Fibroblast of the aortic adventitia (primary cell): ENCODE measurements at regions not wholly inside any gene's neighbourhood (a gene's known extent, or its start where the extent isn't known, plus 50 kb on each side); places are given as distances from the start of the nearest gene placed in this dataset.
A peak's percentile ranks its signal among the peaks of the same experiment; 100 is the strongest.
"Not testable (repeated sequence)": the region's sequence is repeated elsewhere in the genome, so short reads cannot be mapped to it uniquely, and the experiment has no call there.

Source experiments
- DNase-seq: peaks from one replicate; pipeline ENCODE4 v3.0.0-alpha.2; 2010; ENCODE audit warnings: low read depth
- H3K4me3 ChIP-seq: 2 replicates; pipeline ENCODE4 v1.5.1; 2011; ENCODE audit warnings: low read depth, mild to moderate bottlenecking, control low read depth, low read length, moderate library complexity
- TF ChIP-seq, protein P1 (sequence below): IDR thresholded peaks from 2 replicates; pipeline ENCODE4 v1.5.1; 2011; ENCODE audit warnings: mild to moderate bottlenecking, low read length, control low read depth, inconsistent platforms; ENCODE audit not compliant: insufficient read depth

DNA sequence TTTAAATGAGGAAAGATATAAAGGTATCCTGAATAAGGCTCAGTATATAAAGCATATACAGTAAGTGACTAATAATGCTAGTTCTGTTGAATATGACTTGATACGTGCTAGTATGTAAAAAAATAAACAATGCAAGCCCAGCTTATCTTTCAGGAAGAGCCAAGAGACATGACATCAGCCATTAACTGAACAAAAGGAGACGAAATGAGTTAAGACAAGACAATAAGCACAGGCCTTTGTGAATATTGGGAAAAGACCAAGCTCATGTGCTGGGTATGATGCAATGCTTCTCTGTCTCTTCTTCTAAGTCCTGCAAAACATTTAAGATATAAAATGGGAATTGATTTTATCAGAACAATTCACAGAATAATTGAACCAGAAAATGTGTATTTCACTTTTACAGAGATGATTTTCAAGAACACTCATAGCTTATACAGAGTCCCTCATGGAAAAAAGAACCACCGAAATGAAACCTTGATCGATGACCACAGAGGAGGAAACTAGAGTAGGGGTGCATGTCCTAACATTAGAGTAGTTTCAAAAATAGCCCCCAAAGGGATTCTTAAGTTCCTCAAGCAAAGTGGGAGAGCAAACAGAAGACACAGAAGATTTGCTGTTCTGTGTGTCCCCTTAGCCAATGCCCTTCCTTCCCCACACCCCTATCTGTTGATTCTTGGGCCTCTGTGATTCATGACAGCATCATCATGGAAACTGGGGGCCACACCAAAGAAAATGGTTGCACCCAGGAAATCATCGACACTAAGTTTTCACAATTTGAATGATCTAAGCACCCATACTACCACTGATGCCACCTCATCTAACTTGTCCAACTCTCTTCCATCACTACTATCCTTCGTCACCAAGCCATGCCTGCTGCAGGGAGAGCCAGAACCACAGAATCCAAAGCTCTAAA lies 68.0 kb upstream of the CRIM1 start:
- peak; percentile 78 for DNase-seq
- TF ChIP-seq, protein P1, sequence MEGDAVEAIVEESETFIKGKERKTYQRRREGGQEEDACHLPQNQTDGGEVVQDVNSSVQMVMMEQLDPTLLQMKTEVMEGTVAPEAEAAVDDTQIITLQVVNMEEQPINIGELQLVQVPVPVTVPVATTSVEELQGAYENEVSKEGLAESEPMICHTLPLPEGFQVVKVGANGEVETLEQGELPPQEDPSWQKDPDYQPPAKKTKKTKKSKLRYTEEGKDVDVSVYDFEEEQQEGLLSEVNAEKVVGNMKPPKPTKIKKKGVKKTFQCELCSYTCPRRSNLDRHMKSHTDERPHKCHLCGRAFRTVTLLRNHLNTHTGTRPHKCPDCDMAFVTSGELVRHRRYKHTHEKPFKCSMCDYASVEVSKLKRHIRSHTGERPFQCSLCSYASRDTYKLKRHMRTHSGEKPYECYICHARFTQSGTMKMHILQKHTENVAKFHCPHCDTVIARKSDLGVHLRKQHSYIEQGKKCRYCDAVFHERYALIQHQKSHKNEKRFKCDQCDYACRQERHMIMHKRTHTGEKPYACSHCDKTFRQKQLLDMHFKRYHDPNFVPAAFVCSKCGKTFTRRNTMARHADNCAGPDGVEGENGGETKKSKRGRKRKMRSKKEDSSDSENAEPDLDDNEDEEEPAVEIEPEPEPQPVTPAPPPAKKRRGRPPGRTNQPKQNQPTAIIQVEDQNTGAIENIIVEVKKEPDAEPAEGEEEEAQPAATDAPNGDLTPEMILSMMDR = no peak
- no peak overlapping the region for H3K4me3 ChIP-seq

DNA sequence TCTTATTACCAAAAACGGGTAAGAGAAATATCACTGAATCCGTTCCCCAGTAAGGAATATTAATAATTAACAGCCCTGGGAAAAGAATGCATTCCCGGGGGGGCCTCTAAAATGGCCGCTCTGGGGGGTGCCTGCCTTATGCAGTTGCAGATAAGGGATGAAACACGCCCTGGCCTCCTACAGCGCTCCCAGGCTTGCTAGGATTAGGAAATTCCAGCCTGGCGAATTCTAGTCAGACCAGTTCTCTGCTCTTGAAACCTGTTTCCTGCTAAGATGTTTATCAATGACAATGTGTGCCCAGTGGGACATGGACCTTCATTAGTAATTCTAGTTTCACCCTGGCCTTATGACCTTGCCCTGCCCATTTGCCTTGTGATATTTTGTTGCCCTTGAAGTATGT lies 76.1 kb upstream of the CRIM1 start:
- H3K4me3 ChIP-seq, DNase-seq: not testable (repeated sequence)

DNA sequence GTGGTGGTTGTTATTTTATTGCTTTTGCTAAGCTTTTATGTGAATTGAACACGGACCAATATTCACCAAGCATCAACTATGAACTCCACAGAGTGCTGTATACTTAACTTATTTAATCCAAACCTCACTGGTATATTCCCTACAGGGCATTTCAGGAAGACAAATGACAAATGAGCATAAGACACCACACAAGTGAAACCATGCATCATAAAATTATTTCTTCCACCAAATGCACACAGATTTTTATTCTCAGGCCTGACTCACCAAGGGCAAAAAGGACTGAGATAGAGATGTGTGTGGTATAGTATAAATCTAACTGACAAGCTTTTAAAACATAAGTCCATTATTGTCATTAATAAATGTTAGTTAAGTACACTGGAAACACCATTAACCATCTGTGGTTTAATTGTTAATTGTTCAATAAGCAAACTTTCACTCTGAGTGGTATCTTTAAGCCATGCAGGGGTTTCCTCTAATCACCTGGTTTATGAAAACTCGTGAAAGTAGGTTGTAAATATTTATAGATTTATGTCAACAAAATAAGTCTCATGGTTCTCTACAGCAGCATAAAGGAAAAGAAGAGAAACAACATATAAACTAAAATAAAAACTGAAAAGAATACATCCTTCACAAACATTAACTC lies 77.6 kb upstream of the CRIM1 start:
- no peak overlapping the region for H3K4me3 ChIP-seq
- DNase-seq = no peak

DNA sequence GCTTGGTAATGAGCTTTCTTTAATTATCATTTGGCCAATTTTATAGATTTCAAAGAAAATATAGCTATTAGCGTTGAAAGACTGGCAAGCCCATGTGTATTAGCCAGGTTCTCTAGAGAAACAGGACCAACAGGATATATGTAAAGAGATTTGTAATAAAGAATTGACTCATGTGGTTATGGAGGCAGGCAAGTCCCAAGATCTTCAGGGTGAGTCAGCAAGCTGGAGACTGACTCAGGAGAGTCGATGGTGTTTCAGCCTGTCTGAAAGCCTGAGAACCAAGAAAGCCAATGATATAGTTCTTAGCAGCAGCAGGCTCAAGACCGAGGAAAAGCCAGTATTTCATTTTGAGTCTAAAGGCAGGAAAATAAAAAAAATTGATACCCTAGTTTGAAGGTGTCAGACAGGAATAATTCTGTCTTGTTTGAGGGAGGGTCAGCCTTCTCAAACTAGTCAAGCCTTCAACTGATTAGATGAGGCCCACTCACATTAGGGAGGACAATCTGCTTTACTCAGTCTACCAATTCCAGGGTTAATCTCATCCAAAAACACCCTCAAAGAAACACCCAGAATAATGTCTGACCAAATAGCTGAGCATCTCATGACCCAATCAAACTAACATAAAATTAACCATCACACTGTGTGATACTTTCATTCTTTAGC lies 78.3 kb upstream of the CRIM1 start:
- H3K4me3 ChIP-seq = no peak overlapping the region
- DNase-seq = peak; percentile 67
- TF ChIP-seq, protein P1 = no peak

More for the DNA sequence above, 77.6 kb upstream of the CRIM1 start:
- TF ChIP-seq, protein P1 = no peak

DNA sequence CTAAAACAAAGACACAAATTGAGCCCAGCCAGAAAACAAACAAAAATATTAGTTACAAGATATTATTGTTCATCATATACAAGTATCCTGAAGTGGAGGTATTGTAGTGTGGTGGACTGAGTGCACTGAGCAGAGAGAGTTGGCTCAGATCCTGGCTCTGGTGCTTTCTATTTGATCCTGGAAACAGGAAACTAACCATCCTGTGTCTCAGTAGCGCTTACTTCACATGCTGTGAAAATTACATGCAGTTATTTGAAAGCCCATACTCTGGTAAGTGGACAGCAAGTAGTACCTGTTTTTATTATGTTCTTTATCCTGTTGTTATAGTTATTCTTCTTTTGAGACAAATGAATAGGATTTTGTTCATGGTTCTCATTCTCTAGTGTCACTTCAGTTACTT lies 84.3 kb upstream of the CRIM1 start:
- DNase-seq = no peak
- TF ChIP-seq, protein P1 = no peak
- H3K4me3 ChIP-seq = no peak overlapping the region

DNA sequence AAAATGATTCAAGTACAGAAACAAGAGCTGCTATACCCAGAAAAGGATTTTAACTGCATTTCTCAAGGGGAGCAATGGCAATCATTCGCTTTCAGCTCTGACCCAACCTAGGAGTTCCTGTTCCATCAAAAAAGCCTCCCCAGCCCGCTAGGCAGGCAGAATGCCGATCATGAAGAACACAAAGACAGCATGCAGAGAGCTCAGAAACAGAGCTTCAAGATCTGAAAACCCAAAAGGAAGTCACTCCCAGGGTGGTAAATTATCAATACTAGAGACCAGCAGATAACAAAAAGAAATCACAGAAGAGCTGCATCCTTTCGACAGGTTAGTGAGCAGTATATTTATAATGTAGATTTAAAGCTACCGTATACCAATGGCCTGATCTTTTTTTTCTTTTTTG lies 84.8 kb upstream of the CRIM1 start:
- TF ChIP-seq, protein P1 = no peak
- DNase-seq = no peak
- H3K4me3 ChIP-seq = no peak overlapping the region

DNA sequence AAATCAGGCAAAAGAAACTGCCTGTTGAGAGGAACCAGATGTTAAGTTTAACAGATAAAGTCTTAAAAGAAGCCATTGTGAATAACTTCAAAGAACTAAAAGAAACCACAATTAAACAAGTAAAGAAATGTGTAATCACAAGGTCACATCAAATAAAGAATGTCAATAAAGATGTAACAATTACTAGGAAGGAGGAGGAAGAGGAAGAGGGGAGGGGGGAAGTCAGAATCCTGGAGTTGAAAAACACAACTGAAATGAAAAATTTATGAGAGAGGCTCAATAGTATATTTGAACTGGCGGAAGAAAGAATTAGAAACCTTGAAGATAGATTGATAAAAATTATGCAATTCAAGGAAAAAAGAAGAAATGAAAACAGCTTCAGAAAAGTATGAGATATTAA lies 88.4 kb upstream of the CRIM1 start:
- TF ChIP-seq, protein P1 = no peak
- H3K4me3 ChIP-seq = no peak overlapping the region
- no peak for DNase-seq
